Breast epithelium (tissue), 3 donors: ENCODE measurements at regions not wholly inside any gene's neighbourhood (a gene's known extent, or its start where the extent isn't known, plus 50 kb on each side); places are given as distances from the start of the nearest gene placed in this dataset.
"Not testable (repeated sequence)": the region's sequence is repeated elsewhere in the genome, so short reads cannot be mapped to it uniquely, and the experiment has no call there.

Experiments
- POLR2A ChIP-seq: fragments of 450-650 bp; IDR thresholded peaks from one replicate; pipeline ENCODE4 v1.6.1; 2016; ENCODE audit warnings: antibody characterized with exemption, mild to moderate bottlenecking, moderate library complexity
- TF ChIP-seq, protein P1 (sequence below), 3 donors: fragments of 450-650 bp; IDR thresholded peaks; one replicate each; pipeline ENCODE4 v1.5.1; 2016 to 2017; ENCODE audit warnings: antibody characterized with exemption in 3 of 3, mild to moderate bottlenecking in 3 of 3, moderate library complexity in 3 of 3

DNA sequence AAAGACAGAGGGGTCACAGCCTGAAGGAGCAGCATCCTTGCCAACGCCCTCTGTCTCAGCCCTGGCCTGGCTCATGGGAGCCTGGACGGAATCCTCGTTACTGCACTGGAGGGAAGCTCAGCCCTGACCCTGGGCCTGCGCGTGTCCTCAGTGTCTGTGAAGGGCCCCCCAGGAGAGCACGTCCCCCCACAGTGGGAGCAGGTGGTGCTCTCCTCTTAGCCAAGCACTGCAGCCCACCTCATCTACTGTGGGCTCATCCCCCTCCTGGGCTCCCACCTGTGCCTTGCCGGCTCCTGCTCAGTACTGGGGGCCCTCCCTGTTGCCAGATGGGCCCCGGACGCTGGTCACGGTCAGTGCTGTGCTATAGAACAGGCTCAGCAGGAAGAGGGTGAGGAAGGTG is 177.7 kb downstream of the TMEM121 start:
- TF ChIP-seq, protein P1, sequence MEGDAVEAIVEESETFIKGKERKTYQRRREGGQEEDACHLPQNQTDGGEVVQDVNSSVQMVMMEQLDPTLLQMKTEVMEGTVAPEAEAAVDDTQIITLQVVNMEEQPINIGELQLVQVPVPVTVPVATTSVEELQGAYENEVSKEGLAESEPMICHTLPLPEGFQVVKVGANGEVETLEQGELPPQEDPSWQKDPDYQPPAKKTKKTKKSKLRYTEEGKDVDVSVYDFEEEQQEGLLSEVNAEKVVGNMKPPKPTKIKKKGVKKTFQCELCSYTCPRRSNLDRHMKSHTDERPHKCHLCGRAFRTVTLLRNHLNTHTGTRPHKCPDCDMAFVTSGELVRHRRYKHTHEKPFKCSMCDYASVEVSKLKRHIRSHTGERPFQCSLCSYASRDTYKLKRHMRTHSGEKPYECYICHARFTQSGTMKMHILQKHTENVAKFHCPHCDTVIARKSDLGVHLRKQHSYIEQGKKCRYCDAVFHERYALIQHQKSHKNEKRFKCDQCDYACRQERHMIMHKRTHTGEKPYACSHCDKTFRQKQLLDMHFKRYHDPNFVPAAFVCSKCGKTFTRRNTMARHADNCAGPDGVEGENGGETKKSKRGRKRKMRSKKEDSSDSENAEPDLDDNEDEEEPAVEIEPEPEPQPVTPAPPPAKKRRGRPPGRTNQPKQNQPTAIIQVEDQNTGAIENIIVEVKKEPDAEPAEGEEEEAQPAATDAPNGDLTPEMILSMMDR (IDR thresholded peaks at IDR 0.05) = not testable (repeated sequence)
- not testable (repeated sequence) for TF ChIP-seq POLR2A
